Lung (tissue), 11 donors: ENCODE measurements at regions not wholly inside any gene's neighbourhood (a gene's known extent, or its start where the extent isn't known, plus 50 kb on each side); places are given as distances from the start of the nearest gene placed in this dataset.
"Not testable (repeated sequence)": the region's sequence is repeated elsewhere in the genome, so short reads cannot be mapped to it uniquely, and the experiment has no call there.

Source experiments
- ATAC-seq: fragments of 200-7000 bp; cut with Tn5 transposase; one replicate; pipeline ENCODE4 v1.9.1; 2020; ENCODE audit warnings: moderate number of reproducible peaks; ENCODE audit not compliant: insufficient read depth, low FRiP score
- DNase-seq, 3 donors: peaks; one replicate each; pipeline ENCODE4 v3.0.0-alpha.2; 2013 to 2017
- H3K27ac ChIP-seq, 2 donors: one replicate each; pipeline ENCODE4 v1.5.1; 2013; ENCODE audit warnings: mild to moderate bottlenecking in 2 of 2, moderate library complexity in 2 of 2, control low read depth in 1 of 2, inconsistent platforms in 1 of 2, low read depth in 1 of 2, low read length in 1 of 2
- H3K27me3 ChIP-seq, 3 donors: one replicate each; pipeline ENCODE4 v1.5.1; 2013; ENCODE audit warnings: low read length in 2 of 3; ENCODE audit not compliant: control insufficient read depth in 3 of 3, insufficient read depth in 3 of 3
- H3K36me3 ChIP-seq, 4 donors: one replicate each; pipeline ENCODE4 v1.5.1; 2013; ENCODE audit warnings: low read length in 4 of 4, mild to moderate bottlenecking in 1 of 4, moderate library complexity in 1 of 4; ENCODE audit not compliant: control insufficient read depth in 4 of 4, insufficient read depth in 4 of 4
- H3K4me1 ChIP-seq, 5 donors: one replicate each; pipeline ENCODE4 v1.5.1; 2013; ENCODE audit warnings: low read length in 5 of 5, mild to moderate bottlenecking in 2 of 5, moderate library complexity in 1 of 5; ENCODE audit not compliant: control insufficient read depth in 5 of 5, insufficient read depth in 5 of 5
- H3K4me3 ChIP-seq: one replicate; pipeline ENCODE4 v1.5.1; 2013; ENCODE audit warnings: mild to moderate bottlenecking, control low read depth, moderate library complexity
- H3K9ac ChIP-seq, 2 donors: one replicate each; pipeline ENCODE4 v1.5.1; 2013; ENCODE audit warnings: low read length in 2 of 2, control low read depth in 1 of 2; ENCODE audit not compliant: insufficient read depth in 1 of 2
- H3K9me3 ChIP-seq, 4 donors: one replicate each; pipeline ENCODE4 v1.5.1; 2013; ENCODE audit warnings: low read length in 3 of 4, mild to moderate bottlenecking in 1 of 4, moderate library complexity in 1 of 4; ENCODE audit not compliant: control insufficient read depth in 4 of 4, insufficient read depth in 3 of 4
- CTCF ChIP-seq: IDR thresholded peaks from 2 replicates; pipeline ENCODE4 v1.5.1; 2012; ENCODE audit warnings: mild to moderate bottlenecking; ENCODE audit errors: control extremely low read depth, extremely low read depth
- WGBS, 2 donors: extraction: QIAGEN DNeasy Blood & Tissue Kit; methylation state at CpG; one replicate each; pipeline ENCODE4 v1.1.7; 2013; 5-methylcytosine and 5-hydroxymethylcytosine counted together
- donor health status: control.
- donor health status: control.
- donor health status: Bipolar disorder and iron deficiency.
- donor health status: healthy.
- donor health status: DM: yes; HTN: yes; CAD: no.

- TF ChIP-seq CTCF = no peak
- Histone ChIP-seq H3K36me3 (no peaks in the 10 kb centered on the region), H3K9me3 (peaks cover 0 to 10% (median 0%) of the 10 kb centered on the region in 4 donors), H3K4me3 (no peak overlapping the region), H3K9ac (no peak overlapping the region), H3K27ac (no peak overlapping the region), H3K27me3 (peaks cover 0 to 17% (median 13%) of the 10 kb centered on the region in 3 donors), H3K4me1 (peaks cover 0 to 2% (median 0%) of the 10 kb centered on the region in 5 donors)
- peak; percentile 29 for ATAC-seq
- no peak for DNase-seq
- WGBS, 2 donors = 50 to 57% methylated on average over 11 of the region's 11 CpGs
Measured at GRCh38 chr1:181324797-181325616, 158.3 kb upstream of the CACNA1E start.

- H3K4me3 ChIP-seq, H3K9me3 ChIP-seq, DNase-seq, H3K27ac ChIP-seq, H3K4me1 ChIP-seq, H3K9ac ChIP-seq, ATAC-seq, H3K36me3 ChIP-seq, H3K27me3 ChIP-seq: not testable (repeated sequence)
- WGBS, 2 donors = 70% methylated on average over 18 of the region's 18 CpGs
Measured at GRCh38 chr1:181325765-181326164, 157.6 kb upstream of the CACNA1E start.

- H3K4me1 ChIP-seq = peaks cover 0 to 2% (median 0%) of the 10 kb centered on the region in 5 donors
- no peak overlapping the region for H3K27ac ChIP-seq
- H3K9ac ChIP-seq = no peak overlapping the region
- no peak for TF ChIP-seq CTCF
- no peak overlapping the region for H3K4me3 ChIP-seq
- peaks cover 0 to 4% (median 0%) of the 10 kb centered on the region in 3 donors for H3K27me3 ChIP-seq
- ATAC-seq (no peak), DNase-seq (no peak)
- no peaks in the 10 kb centered on the region for H3K36me3 ChIP-seq
- 96 to 97% methylated on average over 3 of the region's 3 CpGs for WGBS, 2 donors
- peaks cover 0 to 10% (median 0%) of the 10 kb centered on the region in 4 donors for H3K9me3 ChIP-seq
Measured at GRCh38 chr1:181326348-181326747, 157.0 kb upstream of the CACNA1E start.

GRCh38 chr1:181327796-181328195 is 155.5 kb upstream of the CACNA1E start:
- DNase-seq = no peak
- peaks cover 0 to 10% (median 0%) of the 10 kb centered on the region in 4 donors for H3K9me3 ChIP-seq
- H3K4me3 ChIP-seq = no peak overlapping the region
- no peak overlapping the region for H3K27ac ChIP-seq
- H3K27me3 ChIP-seq = no peaks in the 10 kb centered on the region
- no peaks in the 10 kb centered on the region for H3K36me3 ChIP-seq
- no peak for TF ChIP-seq CTCF
- ATAC-seq = no peak
- no peak overlapping the region for H3K9ac ChIP-seq
- 89 to 92% methylated on average over 4 of the region's 4 CpGs for WGBS, 2 donors
- H3K4me1 ChIP-seq = peaks cover 0 to 2% (median 0%) of the 10 kb centered on the region in 5 donors
